GM12872 (cell line): ENCODE measurements at regions not wholly inside any gene's neighbourhood (a gene's known extent, or its start where the extent isn't known, plus 50 kb on each side); places are given as distances from the start of the nearest gene placed in this dataset.

Experiments
- CTCF ChIP-seq: IDR thresholded peaks from 3 replicates; pipeline ENCODE4 v1.5.1; 2011; ENCODE audit warnings: low read depth, mild to moderate bottlenecking, low read length, moderate library complexity; ENCODE audit not compliant: insufficient read depth

GRCh38 chr6:169966312-169967181 lies 215.1 kb downstream of the ERMARD start:
- TF ChIP-seq CTCF: no peak

GRCh38 chr6:169965657-169966311 lies 214.4 kb downstream of the ERMARD start:
- no peak for TF ChIP-seq CTCF

GRCh38 chr6:169965239-169965638 lies 213.8 kb downstream of the ERMARD start:
- no peak for TF ChIP-seq CTCF

- no peak for TF ChIP-seq CTCF
These were observed 213.2 kb downstream of the ERMARD start for GRCh38 chr6:169964486-169965180.

- no peak for TF ChIP-seq CTCF
These were observed 212.3 kb downstream of the ERMARD start for GRCh38 chr6:169963581-169964297.

GRCh38 chr6:169962604-169963469 lies 211.4 kb downstream of the ERMARD start:
- TF ChIP-seq CTCF: no peak
